K562 (cell line): ENCODE measurements at regions not wholly inside any gene's neighbourhood (a gene's known extent, or its start where the extent isn't known, plus 50 kb on each side); places are given as distances from the start of the nearest gene placed in this dataset.
A peak's percentile ranks its signal among the peaks of the same experiment; 100 is the strongest.

Source experiments
- ARID2 ChIP-seq: fragments of 450-650 bp; IDR thresholded peaks from 2 replicates; pipeline ENCODE4 v1.6.1; 2017; ENCODE audit warnings: antibody characterized with exemption, mild to moderate bottlenecking
- CBX5 ChIP-seq: IDR thresholded peaks from 2 replicates; pipeline ENCODE4 v1.6.1; 2014; ENCODE audit warnings: low read depth, borderline replicate concordance
- FOXA3 ChIP-seq, 2 experiments: fragments of 450-650 bp in 1 of 2; sonication (generic) in 1 of 2; formaldehyde crosslinking; IDR thresholded peaks in 1 of 2; conservative IDR thresholded peaks in 1 of 2; 2 replicates each; pipeline versions ENCODE4 v1.4.0 to v1.8.0; 2020 to 2022; ENCODE audit warnings: mild to moderate bottlenecking in 2 of 2, missing genetic modification reagents in 1 of 2
- GABPB1 ChIP-seq: sonication (generic); formaldehyde crosslinking; IDR thresholded peaks from 2 replicates; pipeline ENCODE4 v1.8.0; 2022; ENCODE audit warnings: mild to moderate bottlenecking, missing genetic modification reagents
- GTF2F1 ChIP-seq: IDR thresholded peaks from 2 replicates; pipeline ENCODE4 v1.6.1; 2011; ENCODE audit warnings: low read depth, low read length, improper control_type of control experiment
- HIVEP1 ChIP-seq: fragments of 250-450 bp; sonication (Bioruptor Pico); IDR thresholded peaks from 2 replicates; pipeline ENCODE4 v1.4.0; 2020; ENCODE audit warnings: mild to moderate bottlenecking
- KAT8 ChIP-seq: fragments of 450-650 bp; IDR thresholded peaks from 2 replicates; pipeline ENCODE4 v1.6.1; 2016; ENCODE audit warnings: low read depth, mild to moderate bottlenecking
- PATZ1 ChIP-seq: fragments of 250-450 bp; sonication (Bioruptor Pico); IDR thresholded peaks from 2 replicates; pipeline ENCODE4 v1.5.0; 2020; ENCODE audit warnings: mild to moderate bottlenecking, borderline replicate concordance
- RBM15 ChIP-seq: fragments of 200-400 bp; formaldehyde crosslinking; IDR thresholded peaks from 2 replicates; pipeline ENCODE4 v1.6.1; 2018; ENCODE audit warnings: mild to moderate bottlenecking, low read length, moderate library complexity; ENCODE audit not compliant: insufficient read depth
- RHOXF2B ChIP-seq: fragments of 250-450 bp; sonication (Bioruptor Pico); conservative IDR thresholded peaks from 2 replicates; pipeline ENCODE4 v1.5.1; 2021
- SRF ChIP-seq, 2 experiments: fragments of 250-450, 450-650 bp in 1 of 2; sonication (Bioruptor Pico) in 1 of 2; sonication (generic) in 1 of 2; formaldehyde crosslinking; IDR thresholded peaks; 2 replicates each; pipeline versions ENCODE4 v1.5.0 to v1.5.1; 2020 to 2022; ENCODE audit warnings: mild to moderate bottlenecking in 1 of 2, missing genetic modification reagents in 1 of 2
- SRSF7 ChIP-seq: fragments of 200-400 bp; formaldehyde crosslinking; optimal IDR thresholded peaks from 2 replicates; pipeline ENCODE3; 2017; ENCODE audit warnings: mild to moderate bottlenecking, low read depth, low read length
- TARDBP ChIP-seq: fragments of 450-650 bp; IDR thresholded peaks from 2 replicates; pipeline ENCODE4 v1.6.1; 2016
- TBP ChIP-seq: optimal IDR thresholded peaks from 2 replicates; pipeline ENCODE3; 2011; ENCODE audit warnings: low read depth, low read length, improper control_type of control experiment
- TCF15 ChIP-seq: fragments of 250-450 bp; sonication (Bioruptor Pico); IDR thresholded peaks from 2 replicates; pipeline ENCODE4 v1.8.0; 2022; ENCODE audit warnings: moderate library complexity, mild to moderate bottlenecking, inconsistent platforms
- XRCC4 ChIP-seq: IDR thresholded peaks from one replicate; pipeline ENCODE4 v1.6.1; 2011; ENCODE audit not compliant: insufficient read depth, insufficient read length; ENCODE audit errors: extremely low read depth
- ZKSCAN1 ChIP-seq: fragments of 150-350 bp; IDR thresholded peaks from 2 replicates; pipeline ENCODE4 v1.6.1; 2016; ENCODE audit warnings: low read depth, low read length
- ZMIZ1 ChIP-seq, 2 experiments: fragments of 150-350 bp in 1 of 2; IDR thresholded peaks; 2 replicates each; pipeline ENCODE4 v1.6.1; 2012 to 2016; ENCODE audit warnings: low read depth in 2 of 2, low read length in 2 of 2, mild to moderate bottlenecking in 1 of 2, moderate library complexity in 1 of 2
- ZNF75A ChIP-seq: fragments of 450-650 bp; formaldehyde crosslinking; IDR thresholded peaks from 2 replicates; pipeline ENCODE4 v1.4.0; 2020; ENCODE audit warnings: mild to moderate bottlenecking
- ZNF830 ChIP-seq: fragments of 250-450 bp; sonication (Bioruptor Pico); IDR thresholded peaks from 2 replicates; pipeline ENCODE4 v1.5.0; 2021; ENCODE audit warnings: mild to moderate bottlenecking
- TF ChIP-seq, protein P1 (sequence below), 3 experiments: fragments of 200-800 bp in 1 of 3; fragments of 250-450 bp in 1 of 3; fragments of 450-650 bp in 1 of 3; sonication (Bioruptor Pico) in 1 of 3; sonication (Bioruptor generic) in 1 of 3; formaldehyde crosslinking in 1 of 3; IDR thresholded peaks; 2 replicates each; pipeline versions ENCODE4 v1.6.1 to v1.8.0; 2016 to 2022; ENCODE audit warnings: mild to moderate bottlenecking in 2 of 3, missing genetic modification characterization in 2 of 3, missing compliant biosample characterization in 1 of 3, moderate library complexity in 1 of 3

- TF ChIP-seq, protein P1, sequence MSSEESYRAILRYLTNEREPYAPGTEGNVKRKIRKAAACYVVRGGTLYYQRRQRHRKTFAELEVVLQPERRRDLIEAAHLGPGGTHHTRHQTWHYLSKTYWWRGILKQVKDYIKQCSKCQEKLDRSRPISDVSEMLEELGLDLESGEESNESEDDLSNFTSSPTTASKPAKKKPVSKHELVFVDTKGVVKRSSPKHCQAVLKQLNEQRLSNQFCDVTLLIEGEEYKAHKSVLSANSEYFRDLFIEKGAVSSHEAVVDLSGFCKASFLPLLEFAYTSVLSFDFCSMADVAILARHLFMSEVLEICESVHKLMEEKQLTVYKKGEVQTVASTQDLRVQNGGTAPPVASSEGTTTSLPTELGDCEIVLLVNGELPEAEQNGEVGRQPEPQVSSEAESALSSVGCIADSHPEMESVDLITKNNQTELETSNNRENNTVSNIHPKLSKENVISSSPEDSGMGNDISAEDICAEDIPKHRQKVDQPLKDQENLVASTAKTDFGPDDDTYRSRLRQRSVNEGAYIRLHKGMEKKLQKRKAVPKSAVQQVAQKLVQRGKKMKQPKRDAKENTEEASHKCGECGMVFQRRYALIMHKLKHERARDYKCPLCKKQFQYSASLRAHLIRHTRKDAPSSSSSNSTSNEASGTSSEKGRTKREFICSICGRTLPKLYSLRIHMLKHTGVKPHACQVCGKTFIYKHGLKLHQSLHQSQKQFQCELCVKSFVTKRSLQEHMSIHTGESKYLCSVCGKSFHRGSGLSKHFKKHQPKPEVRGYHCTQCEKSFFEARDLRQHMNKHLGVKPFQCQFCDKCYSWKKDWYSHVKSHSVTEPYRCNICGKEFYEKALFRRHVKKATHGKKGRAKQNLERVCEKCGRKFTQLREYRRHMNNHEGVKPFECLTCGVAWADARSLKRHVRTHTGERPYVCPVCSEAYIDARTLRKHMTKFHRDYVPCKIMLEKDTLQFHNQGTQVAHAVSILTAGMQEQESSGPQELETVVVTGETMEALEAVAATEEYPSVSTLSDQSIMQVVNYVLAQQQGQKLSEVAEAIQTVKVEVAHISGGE (CRISPR knock-in tag; IDR thresholded peaks at IDR 0.05) = 0 out of 6 replicates have a peak, but pooled peaks of 1 of the 3 experiments have one; percentile 47
- TF ChIP-seq KAT8 = no peak
- TF ChIP-seq XRCC4 = no peak
- TF ChIP-seq ZNF830 (CRISPR knock-in tag) = no peak
- TF ChIP-seq ARID2 = no peak
- TF ChIP-seq HIVEP1 = no peak
- TF ChIP-seq ZKSCAN1 = no peak
- no peak for TF ChIP-seq TARDBP
- no peak for TF ChIP-seq TCF15 (CRISPR knock-in tag)
- TF ChIP-seq RHOXF2B = no peak
- TF ChIP-seq RBM15 = no peak
- TF ChIP-seq GABPB1 (CRISPR knock-in tag) = no peak
- no peak for TF ChIP-seq GTF2F1
- TF ChIP-seq SRF (CRISPR knock-in tag; IDR thresholded peaks at IDR 0.05) = no peak
- TF ChIP-seq SRSF7 = no peak
- TF ChIP-seq FOXA3 (CRISPR knock-in tag; conservative IDR thresholded peaks at IDR 0.05 in 1 of 2, IDR thresholded peaks at IDR 0.05 in 1 of 2) = peak in 1 of 2 experiments; percentile 22; a peak in 1 of 4 replicates
- TF ChIP-seq PATZ1 (CRISPR knock-in tag) = no peak
- peak in 1 of 2 experiments; percentile 61; a peak in 1 of 4 replicates for TF ChIP-seq ZMIZ1 (IDR thresholded peaks at IDR 0.05; ENCODE audit: low read depth in 2 of 2, low read length in 2 of 2)
- no peak for TF ChIP-seq CBX5
- TF ChIP-seq TBP = no peak
- TF ChIP-seq ZNF75A (CRISPR knock-in tag) = no peak
Measured at GRCh38 chr6:20034408-20034769, 177.9 kb downstream of the MBOAT1 start (continued).
